GM19395 (cell line): ENCODE measurements at regions not wholly inside any gene's neighbourhood (a gene's known extent, or its start where the extent isn't known, plus 50 kb on each side); places are given as distances from the start of the nearest gene placed in this dataset.
"Not testable (repeated sequence)": the region's sequence is repeated elsewhere in the genome, so short reads cannot be mapped to it uniquely, and the experiment has no call there.

ENCODE experiments used
- ATAC-seq: cut with Tn5 transposase; IDR thresholded peaks from one replicate; pipeline ENCODE4 v1.9.1; 2021; ENCODE audit warnings: mild to moderate bottlenecking, moderate library complexity; ENCODE audit not compliant: unreplicated experiment

- not testable (repeated sequence) for ATAC-seq
Observed at GRCh38 chr11:19412070-19412469, 171.3 kb upstream of the E2F8 start.

GRCh38 chr11:19410032-19410431, 169.3 kb upstream of the E2F8 start:
- no peak for ATAC-seq

GRCh38 chr11:19409307-19409706, 168.6 kb upstream of the E2F8 start:
- ATAC-seq, result no peak

GRCh38 chr11:19407677-19408270, 167.0 kb upstream of the E2F8 start:
- no peak for ATAC-seq

GRCh38 chr11:19405966-19406365, 165.2 kb upstream of the E2F8 start:
- no peak for ATAC-seq

- no peak for ATAC-seq
Observed at GRCh38 chr11:19404787-19405186, 164.0 kb upstream of the E2F8 start.

GRCh38 chr11:19403196-19403895, 162.6 kb upstream of the E2F8 start:
- ATAC-seq, result no peak

GRCh38 chr11:19400296-19400695, 159.6 kb upstream of the E2F8 start:
- no peak for ATAC-seq

GRCh38 chr11:19398772-19399527, 158.2 kb upstream of the E2F8 start:
- ATAC-seq, result no peak

- no peak for ATAC-seq
Observed at GRCh38 chr11:19398273-19398672, 157.5 kb upstream of the E2F8 start.

- peak; percentile 36 for ATAC-seq
Observed at GRCh38 chr11:19395050-19395449, 154.3 kb upstream of the E2F8 start.

- ATAC-seq, result peak; percentile 73
Observed at GRCh38 chr11:19394525-19395016, 153.8 kb upstream of the E2F8 start.

GRCh38 chr11:19393941-19394340, 153.2 kb upstream of the E2F8 start:
- no peak for ATAC-seq

GRCh38 chr11:19392847-19393518, 152.2 kb upstream of the E2F8 start:
- no peak for ATAC-seq

GRCh38 chr11:19392321-19392720, 151.6 kb upstream of the E2F8 start:
- ATAC-seq, result no peak

GRCh38 chr11:19391652-19392051, 150.9 kb upstream of the E2F8 start:
- no peak for ATAC-seq

GRCh38 chr11:19391026-19391425, 150.3 kb upstream of the E2F8 start:
- ATAC-seq, result no peak

GRCh38 chr11:19389787-19390303, 149.1 kb upstream of the E2F8 start:
- no peak for ATAC-seq

GRCh38 chr11:19382131-19382611, 141.4 kb upstream of the E2F8 start:
- ATAC-seq, result no peak

- ATAC-seq, result no peak
Observed at GRCh38 chr11:19380375-19380774, 139.6 kb upstream of the E2F8 start.

- ATAC-seq, result no peak
Observed at GRCh38 chr11:19379465-19379864, 138.7 kb upstream of the E2F8 start.
